Lower leg skin (tissue), 4 donors: ENCODE measurements at regions not wholly inside any gene's neighbourhood (a gene's known extent, or its start where the extent isn't known, plus 50 kb on each side); places are given as distances from the start of the nearest gene placed in this dataset.

Source experiments
- DNase-seq, 2 donors: peaks; one replicate each; pipeline ENCODE4 v3.0.0-alpha.2; 2019; ENCODE audit warnings: low spot score in 2 of 2
- H3K4me3 ChIP-seq: fragments of 200-600 bp; sonication (generic); 2 replicates; pipeline ENCODE4 v1.5.1; 2017; ENCODE audit warnings: mild to moderate bottlenecking, low read depth; ENCODE audit not compliant: poor library complexity, severe bottlenecking
- CTCF ChIP-seq, 3 donors: fragments of 450-650 bp; IDR thresholded peaks; one replicate each; pipeline ENCODE4 v1.5.1; 2016; ENCODE audit warnings: antibody characterized with exemption in 3 of 3, mild to moderate bottlenecking in 3 of 3, moderate library complexity in 2 of 3
- POLR2A ChIP-seq, 2 donors: fragments of 450-650 bp; IDR thresholded peaks; one replicate each; pipeline ENCODE4 v1.6.1; 2016 to 2017; ENCODE audit warnings: antibody characterized with exemption in 2 of 2, mild to moderate bottlenecking in 1 of 2, moderate library complexity in 1 of 2
- WGBS, 2 donors: methylation state at CpG; one replicate each; pipeline ENCODE4 v1.1.5; 2018; 5-methylcytosine and 5-hydroxymethylcytosine counted together
- intact Hi-C: fragments of 100-400 bp; cut with DNase I; formaldehyde crosslinking; loops from one replicate; pipeline ENCODE4 v1.15.0; 2023; ENCODE audit warnings: low total_unique reads

- no peak overlapping the region for H3K4me3 ChIP-seq
- DNase-seq = no peak
- intact Hi-C loops = no loop called here
- 47 to 53% methylated on average over 1 of the region's 1 CpG for WGBS, 2 donors
- TF ChIP-seq CTCF (IDR thresholded peaks at IDR 0.05) (no peak), POLR2A (IDR thresholded peaks at IDR 0.05) (no peak)
These were observed 722.9 kb downstream of the SLITRK6 start for GRCh38 chr13:85076343-85076742.

GRCh38 chr13:85074543-85075313 is 724.5 kb downstream of the SLITRK6 start:
- no peak for DNase-seq
- 83 to 89% methylated on average over 5 of the region's 5 CpGs for WGBS, 2 donors
- no peak overlapping the region for H3K4me3 ChIP-seq
- intact Hi-C loops = no loop called here
- no peak for TF ChIP-seq CTCF (IDR thresholded peaks at IDR 0.05)
- no peak for TF ChIP-seq POLR2A (IDR thresholded peaks at IDR 0.05)

- DNase-seq = no peak
- intact Hi-C loops = no loop called here
- 95% methylated on average over 3 of the region's 3 CpGs for WGBS, 2 donors
- peak overlapping the region; percentile 5 for H3K4me3 ChIP-seq
- TF ChIP-seq CTCF (IDR thresholded peaks at IDR 0.05) = no peak
These were observed 731.0 kb downstream of the SLITRK6 start for GRCh38 chr13:85068231-85068630.

- no peak overlapping the region for H3K4me3 ChIP-seq
- DNase-seq = no peak
- intact Hi-C loops = no loop called here
- 54 to 77% methylated on average over 1 of the region's 1 CpG for WGBS, 2 donors
- TF ChIP-seq POLR2A (IDR thresholded peaks at IDR 0.05) = no peak
- TF ChIP-seq CTCF (IDR thresholded peaks at IDR 0.05) = no peak
These were observed 759.0 kb downstream of the SLITRK6 start for GRCh38 chr13:85040215-85040614.

- DNase-seq = no peak
- TF ChIP-seq CTCF (IDR thresholded peaks at IDR 0.05) (no peak), POLR2A (IDR thresholded peaks at IDR 0.05) (no peak)
- H3K4me3 ChIP-seq = no peak overlapping the region
- WGBS, 2 donors = 40 to 67% methylated on average over 1 of the region's 1 CpG
- intact Hi-C loops = no loop called here
These were observed 767.4 kb downstream of the SLITRK6 start for GRCh38 chr13:85031771-85032170.

GRCh38 chr13:85028035-85028434 is 771.2 kb downstream of the SLITRK6 start:
- intact Hi-C loops = no loop called here
- DNase-seq = no peak
- no peak for TF ChIP-seq POLR2A (IDR thresholded peaks at IDR 0.05)
- no peak for TF ChIP-seq CTCF (IDR thresholded peaks at IDR 0.05)
- WGBS, 2 donors = 94 to 95% methylated on average over 3 of the region's 3 CpGs
- H3K4me3 ChIP-seq = no peak overlapping the region
